Tibial nerve (tissue), 4 donors: ENCODE measurements at regions not wholly inside any gene's neighbourhood (a gene's known extent, or its start where the extent isn't known, plus 50 kb on each side); places are given as distances from the start of the nearest gene placed in this dataset.

Source experiments
- CTCF ChIP-seq, 5 experiments: fragments of 200-600 bp in 3 of 5; fragments of 450-650 bp in 2 of 5; sonication (generic) in 3 of 5; IDR thresholded peaks; one replicate each; pipeline ENCODE4 v1.5.1; 2016 to 2019; ENCODE audit warnings: antibody characterized with exemption in 5 of 5, mild to moderate bottlenecking in 3 of 5, moderate library complexity in 2 of 5
- EP300 ChIP-seq, 2 donors: sonication (generic); formaldehyde crosslinking; IDR thresholded peaks; one replicate each; pipeline ENCODE4 v1.6.1; 2017; ENCODE audit warnings: antibody characterized with exemption in 2 of 2, mild to moderate bottlenecking in 1 of 2
- POLR2A ChIP-seq, 2 donors: fragments of 450-650 bp; IDR thresholded peaks; one replicate each; pipeline ENCODE4 v1.6.1; 2017; ENCODE audit warnings: antibody characterized with exemption in 2 of 2, mild to moderate bottlenecking in 2 of 2, moderate library complexity in 2 of 2

GRCh38 chr2:144571770-144572169, 51.9 kb upstream of the ZEB2 start:
- no peak for TF ChIP-seq POLR2A (IDR thresholded peaks at IDR 0.05)
- TF ChIP-seq CTCF (IDR thresholded peaks at IDR 0.05): no peak
- no peak for TF ChIP-seq EP300 (IDR thresholded peaks at IDR 0.05)
